Umbilical cord (tissue), 1 donor: ENCODE measurements at regions not wholly inside any gene's neighbourhood (a gene's known extent, or its start where the extent isn't known, plus 50 kb on each side); places are given as distances from the start of the nearest gene placed in this dataset.

ENCODE experiments used
- DNase-seq: peaks from one replicate; pipeline ENCODE4 v3.0.0-alpha.2; 2015; ENCODE audit warnings: low spot score

DNA sequence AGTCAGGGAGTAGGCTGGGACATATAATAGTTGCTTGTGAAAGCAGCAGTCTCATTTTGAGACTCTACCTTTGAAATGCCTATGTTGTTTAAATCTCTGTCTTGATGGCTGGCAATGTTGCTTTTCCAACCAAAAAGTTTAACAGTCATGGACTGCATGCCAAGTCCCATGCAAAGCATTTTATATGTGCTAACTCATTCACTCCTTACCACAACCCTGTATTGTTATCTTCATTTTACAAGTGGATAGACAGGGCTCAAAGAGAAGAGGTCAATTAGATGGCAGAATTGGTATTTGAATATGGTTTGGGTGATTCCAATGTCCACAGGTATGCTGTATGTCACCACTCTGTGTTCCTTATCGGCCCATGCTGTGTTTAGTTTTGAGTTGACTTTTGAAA lies 331.4 kb upstream of the USP24 start:
- DNase-seq = no peak

DNA sequence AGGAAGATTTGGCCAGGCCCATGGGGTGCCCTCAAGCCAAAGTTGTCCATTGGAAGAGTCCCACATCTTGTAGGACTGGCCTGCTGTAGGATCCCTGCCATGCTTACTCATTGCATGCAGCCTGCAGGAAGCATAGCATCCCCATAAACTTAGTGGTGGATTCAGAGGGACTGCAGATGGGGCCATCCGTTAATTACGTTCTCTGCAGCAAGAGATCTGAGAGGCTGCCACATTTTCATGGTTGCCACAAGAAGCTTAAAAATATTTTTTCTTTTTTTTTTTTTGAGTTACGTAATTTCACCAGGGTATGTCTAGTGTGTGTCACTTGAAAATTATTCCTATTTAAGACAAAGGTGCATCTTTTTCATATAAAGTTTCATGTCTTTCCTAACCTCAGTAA lies 329.7 kb upstream of the USP24 start:
- DNase-seq = no peak

DNA sequence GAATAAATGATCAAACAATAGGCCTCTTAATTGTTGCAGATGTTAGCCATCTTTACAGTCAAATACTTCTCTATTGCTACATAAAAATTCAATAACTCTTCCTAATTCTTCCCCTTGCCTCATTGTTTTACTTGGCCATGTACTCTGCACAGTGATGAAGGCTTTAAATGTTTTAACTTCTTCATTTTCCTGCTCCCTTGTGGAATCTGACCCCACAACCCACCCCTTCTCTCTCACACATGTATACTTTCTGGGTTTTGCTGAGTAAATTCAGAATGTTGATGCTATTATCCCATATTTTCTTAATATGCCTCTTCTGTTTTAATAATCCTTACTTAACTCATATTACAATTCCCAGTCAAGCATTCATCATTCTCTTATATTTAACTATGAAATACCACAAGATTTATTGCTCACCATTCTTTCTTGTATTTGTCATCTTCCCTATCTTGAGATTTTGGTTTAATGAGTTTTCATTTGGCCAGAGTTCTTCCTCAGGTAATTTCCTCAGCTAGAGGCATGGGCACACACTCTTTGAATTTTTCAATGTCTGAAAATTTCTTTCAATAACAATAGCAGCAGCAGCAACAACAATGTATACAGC lies 327.8 kb upstream of the USP24 start:
- no peak for DNase-seq

DNA sequence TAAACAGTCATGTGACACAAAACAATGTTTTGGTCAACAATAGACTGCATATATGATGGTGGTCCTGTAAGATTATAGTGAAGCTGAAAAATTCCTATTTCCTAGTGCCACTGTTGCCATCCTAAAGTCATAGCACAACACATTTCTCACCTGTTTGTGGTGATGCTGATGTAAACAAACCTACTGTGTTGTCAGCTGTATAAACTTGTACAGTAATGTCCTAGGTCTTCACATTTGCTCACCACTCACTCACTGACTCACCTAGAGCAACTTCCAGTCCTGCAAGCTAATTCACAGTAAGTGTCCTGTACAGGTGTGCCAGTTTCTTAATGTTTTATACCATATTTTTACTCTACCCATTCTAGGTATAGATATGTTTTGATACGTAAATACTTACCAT lies 326.1 kb upstream of the USP24 start:
- DNase-seq = no peak

DNA sequence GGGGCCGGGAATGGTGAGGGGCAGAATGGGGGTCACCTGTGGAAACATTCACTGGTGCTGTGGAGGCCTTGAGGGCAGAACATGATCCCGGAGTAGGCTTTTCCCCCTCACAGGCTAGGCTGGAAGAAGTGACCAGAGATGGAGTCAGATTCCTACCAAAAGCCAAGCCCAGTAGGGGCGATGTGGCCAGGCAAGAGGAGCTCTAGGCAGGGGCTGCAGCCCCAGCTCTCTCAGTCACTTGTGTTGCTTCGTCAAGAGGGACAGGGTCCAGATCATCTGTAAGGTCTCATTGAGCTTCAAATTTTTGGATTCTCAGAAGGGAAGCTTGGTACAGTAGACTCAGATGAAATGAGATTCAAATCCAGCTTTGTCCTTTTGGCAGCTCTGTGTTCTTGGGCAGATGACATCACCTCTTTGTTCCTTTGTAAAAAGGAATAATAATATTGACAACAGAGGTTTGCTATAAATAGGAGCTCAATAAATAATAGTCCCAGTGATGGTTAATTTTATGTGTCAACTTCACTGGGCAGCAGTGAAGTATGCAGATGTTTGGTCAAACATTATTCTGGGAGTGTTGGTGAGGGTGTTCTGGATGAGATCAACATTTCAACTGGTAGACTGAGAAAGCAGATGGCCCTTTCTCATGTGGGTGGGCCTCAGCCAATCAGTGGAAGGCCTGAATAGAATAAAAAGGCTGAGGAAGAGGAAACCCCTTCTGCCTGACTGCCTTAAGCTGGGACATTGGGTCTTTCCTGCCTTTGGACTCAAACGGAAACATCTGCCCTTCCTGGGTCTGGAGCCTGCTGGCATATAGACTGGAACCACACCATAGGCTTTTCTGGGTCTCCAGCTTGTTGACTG lies 324.7 kb upstream of the USP24 start:
- DNase-seq = no peak

DNA sequence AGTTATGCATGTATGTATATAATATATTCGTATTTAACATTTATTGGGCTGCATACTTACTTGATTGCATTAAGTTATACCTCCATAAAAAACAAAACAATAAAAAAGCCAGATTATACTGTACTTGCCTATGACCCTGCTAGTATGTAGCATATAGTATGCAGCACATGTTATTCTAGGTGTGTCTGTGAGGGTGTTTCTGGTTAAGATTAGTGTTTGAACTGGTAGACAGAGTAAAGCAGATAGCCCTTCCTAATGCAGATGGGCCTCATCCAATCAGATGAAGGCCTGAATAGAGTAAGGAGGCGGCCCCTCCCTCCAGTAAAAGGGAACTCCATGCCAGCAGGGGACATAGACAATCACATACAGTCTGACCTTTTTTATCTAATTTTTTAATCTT lies 323.3 kb upstream of the USP24 start:
- no peak for DNase-seq

DNA sequence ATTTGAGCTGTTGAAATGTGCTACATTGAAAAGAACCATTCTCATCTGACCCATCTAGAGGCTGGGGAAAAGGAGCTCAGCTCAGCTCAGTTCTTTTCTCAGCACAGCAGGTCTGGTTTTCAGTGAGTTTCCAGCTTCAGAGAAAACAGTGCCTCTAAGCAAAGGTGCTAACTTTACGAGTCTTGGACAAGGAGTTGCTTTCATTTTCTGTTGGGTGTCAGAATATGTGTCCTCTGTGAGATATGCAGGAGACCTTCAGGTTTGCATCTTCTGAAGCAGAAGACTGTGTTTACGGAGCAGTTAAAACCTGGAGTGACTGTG lies 321.3 kb upstream of the USP24 start:
- no peak for DNase-seq

DNA sequence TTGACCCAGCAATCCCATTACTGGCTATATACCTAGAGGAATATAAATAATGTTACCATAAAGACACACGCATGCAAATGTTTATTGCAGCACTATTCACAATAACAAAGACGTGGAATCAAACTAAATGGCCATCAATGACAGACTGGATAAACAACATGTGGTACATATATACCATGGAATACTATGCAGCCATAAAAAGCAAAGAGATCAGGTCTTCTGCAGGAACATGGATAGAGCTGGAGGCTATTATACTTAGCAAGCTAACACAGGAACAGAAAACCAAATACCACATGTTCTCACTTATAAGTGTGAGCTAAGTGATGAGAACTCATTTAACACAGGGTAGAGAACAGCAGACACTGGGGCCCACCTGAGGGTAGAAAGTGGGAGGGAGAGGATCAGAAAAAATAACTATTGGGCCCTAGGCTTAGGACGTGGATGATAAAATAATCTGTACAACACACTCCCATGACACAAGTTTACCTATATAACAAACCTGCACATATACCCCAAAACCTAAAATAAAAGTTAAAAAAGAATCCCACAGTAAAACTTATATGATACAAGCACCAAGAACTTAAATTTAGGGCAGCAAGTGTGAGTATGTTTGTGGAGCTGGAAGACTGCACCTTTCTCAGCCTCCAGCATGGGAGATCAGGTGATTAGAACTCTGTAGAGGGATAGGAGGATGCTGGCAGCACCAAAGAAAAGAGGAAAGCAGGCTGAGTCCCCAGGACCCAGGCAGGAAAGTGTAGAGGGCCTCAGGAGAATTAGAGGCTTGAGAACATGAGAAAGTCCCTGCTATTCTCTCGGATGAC lies 320.8 kb upstream of the USP24 start:
- no peak for DNase-seq

DNA sequence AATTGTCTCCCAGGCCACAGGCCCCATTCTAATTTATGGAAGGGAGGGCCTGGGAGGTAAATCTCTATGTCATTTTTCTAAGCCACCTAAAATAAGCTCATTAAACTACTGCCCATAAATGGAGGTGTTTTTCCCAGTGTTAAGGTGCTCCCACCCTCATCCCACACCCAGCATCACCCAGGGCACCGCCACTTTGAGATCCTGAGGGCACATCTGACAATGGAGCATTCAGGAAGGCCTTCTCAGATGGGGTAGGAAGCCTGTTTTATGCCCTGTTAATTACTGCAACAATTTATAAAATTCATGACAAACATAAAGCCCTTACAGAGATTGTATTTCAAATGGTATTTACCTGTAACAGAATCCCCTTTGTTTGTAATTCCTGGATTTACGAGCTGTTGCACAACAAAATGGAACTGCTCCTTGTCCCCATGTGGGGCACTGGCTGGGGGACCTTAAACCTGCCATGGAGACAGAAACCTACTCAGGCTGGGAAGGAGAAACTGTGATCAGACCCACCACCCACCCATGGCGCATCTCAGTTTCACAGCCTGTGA lies 319.5 kb upstream of the USP24 start:
- no peak for DNase-seq

DNA sequence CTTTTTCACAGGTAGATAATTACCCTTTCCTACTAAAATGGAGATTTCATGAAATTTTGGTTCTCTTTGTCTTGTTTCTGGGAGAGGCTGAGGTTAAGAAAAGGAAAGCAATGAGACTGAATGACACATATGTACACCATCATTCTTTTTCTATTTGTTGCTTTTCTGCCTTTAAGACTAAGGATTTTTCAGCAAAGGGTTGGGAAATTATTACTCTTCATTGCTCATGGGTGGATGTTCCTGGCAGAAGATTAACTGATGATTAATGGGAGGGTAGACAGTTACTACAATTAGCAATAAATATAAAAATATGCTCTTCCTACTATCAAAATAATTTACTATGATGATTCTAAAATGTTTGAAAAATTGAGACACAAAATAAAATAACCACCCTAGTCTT lies 316.5 kb upstream of the USP24 start:
- no peak for DNase-seq

DNA sequence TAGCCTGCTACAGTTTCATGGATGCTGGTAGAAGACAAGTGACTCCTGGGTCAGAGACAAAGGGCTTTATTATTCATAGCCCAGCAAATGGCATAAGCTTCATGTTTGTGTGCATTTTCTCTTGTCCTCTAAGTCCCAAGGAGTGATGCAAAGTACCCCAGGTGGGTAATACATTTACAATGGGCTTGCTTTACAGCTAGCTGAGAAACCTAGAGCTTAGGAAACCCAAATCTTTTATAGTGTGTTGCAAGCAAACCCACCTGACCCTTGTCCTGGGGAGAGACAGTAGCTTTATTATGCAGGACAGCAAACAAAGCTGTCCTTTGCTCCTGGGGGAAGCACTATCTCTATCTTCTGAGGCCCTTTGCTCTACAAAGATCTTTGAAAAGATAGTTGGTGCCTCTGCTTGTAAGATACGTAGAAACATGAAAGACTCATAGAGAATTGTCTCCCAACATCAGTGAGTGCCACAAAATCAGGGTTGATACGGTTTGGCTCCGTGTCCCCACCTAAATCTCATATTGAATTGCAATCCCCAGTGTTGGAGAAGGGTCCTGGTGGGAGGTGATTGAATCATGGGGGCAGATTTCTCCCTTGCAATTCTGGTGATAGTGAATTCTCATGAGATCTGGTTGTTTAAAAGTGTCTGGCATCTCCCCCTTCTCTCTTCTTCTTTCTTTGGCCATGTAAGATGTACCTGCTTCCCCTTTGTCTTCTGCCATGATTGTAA lies 315.8 kb upstream of the USP24 start:
- no peak for DNase-seq

DNA sequence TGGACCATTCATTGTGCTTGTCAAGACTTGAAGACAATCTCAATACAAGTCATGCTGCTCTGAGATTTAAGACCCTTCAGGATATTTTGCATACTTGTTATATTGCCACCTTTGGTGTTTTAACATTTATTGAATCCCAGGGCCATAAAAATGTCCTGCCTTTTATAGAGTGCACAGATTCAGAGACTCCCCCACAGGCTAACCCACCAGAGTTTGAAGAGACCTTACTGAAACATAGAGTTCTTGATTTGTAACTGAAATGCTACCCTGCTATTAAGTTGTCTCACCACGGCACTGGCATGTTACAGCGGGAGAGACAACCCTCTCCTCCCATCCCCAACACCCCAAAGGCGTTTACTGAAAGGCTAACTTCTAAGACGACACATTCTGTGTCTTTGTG lies 313.9 kb upstream of the USP24 start:
- no peak for DNase-seq

DNA sequence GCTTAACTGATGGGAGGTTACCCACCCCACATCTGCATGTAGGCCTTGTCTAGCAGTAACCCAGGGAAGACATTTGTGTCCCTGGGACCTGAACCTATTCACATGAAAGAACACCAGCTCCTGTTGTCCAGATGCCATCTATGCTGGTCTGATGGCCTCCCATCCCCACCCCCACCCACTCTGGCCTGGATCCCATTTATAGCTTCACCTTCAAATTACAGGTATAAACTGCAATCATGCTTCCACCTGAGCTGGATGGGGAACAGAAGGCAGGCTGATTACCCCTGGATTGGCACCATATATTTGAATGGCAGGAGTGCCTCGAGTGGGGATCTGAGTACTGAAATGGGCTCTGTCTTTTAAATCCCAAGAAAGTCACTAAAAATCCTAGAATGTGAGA lies 312.7 kb upstream of the USP24 start:
- no peak for DNase-seq

DNA sequence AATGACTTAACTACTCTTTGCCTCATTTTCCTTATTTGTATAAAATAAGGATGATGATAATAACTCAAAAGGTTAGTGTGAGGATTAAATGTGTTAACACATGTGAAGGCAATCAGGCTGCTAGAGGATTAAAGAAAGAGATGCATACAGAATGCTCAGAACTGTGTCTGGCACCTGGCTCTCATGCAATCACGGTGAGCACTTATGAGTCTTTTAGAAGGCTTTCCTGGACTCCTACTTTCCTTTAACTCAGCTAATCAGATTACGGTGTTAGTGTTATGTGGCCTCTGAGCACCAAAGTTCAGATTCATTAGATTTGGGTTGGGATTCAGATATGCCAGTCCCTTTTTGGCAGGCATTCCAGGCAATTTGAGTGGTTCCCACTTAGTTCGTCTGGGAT lies 311.6 kb upstream of the USP24 start:
- no peak for DNase-seq

DNA sequence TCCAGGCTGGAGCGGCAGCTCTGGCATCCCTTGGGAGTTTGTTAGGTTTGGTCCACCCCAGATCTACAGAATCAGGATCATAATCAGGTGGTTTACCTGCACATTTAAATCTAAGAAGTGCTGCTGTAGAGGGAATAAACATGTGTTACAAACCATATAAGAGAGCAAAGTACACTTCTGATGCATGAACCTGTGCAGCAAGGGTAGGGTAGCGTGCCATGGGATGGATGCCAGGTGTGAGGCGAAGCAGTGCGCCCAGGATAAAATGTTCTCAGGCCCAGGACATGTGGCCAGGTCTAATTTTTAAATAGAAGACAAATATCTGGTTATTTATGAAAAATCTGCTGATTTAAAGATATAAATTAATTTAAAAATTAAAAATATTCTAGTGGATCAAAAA lies 308.8 kb upstream of the USP24 start:
- no peak for DNase-seq

DNA sequence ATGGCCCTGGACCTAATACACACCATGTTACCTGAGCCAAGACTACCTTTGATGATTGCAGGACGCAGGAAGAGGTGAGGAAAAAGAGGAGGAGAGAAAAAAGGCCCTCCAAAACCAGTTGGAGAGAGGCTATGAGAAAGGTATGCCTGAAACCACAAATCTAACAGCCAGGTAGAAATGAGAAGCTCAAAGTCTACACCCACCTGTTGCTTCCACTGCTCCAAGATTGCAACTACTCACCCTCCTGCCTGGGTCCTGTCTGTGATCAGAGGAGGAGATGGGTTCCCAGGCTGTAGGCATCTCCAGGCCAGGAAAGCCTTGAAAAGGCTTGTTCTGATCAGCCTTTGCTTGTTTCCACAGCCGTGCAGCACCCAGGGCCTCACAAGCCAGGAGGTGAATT lies 307.8 kb upstream of the USP24 start:
- DNase-seq = no peak

DNA sequence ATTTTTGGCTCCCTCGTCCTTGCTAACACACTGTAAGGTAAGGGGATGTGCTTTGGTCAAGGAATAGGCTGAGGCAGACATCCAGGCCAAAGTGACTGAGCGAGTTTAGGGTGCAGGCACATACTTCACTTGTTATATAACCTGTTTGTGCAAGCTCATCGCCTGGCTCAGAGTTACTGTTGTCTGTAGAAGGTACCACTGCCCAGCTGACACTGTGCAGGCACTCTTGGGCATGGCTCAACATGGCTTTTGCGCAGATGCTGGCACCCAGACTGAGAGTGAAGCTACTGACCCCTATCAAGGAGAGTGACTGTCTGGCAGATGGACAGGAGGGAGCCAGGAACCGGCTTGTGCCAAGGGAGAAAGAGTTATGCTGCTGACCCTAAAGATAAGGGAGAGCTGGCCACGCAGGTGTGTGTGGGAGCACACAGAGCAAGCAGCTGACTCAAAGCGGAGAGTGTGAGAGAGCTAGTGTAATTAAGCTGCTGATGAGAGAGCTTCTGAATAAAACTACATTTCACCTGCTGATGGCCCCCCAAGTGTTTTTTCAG lies 307.3 kb upstream of the USP24 start:
- no peak for DNase-seq

DNA sequence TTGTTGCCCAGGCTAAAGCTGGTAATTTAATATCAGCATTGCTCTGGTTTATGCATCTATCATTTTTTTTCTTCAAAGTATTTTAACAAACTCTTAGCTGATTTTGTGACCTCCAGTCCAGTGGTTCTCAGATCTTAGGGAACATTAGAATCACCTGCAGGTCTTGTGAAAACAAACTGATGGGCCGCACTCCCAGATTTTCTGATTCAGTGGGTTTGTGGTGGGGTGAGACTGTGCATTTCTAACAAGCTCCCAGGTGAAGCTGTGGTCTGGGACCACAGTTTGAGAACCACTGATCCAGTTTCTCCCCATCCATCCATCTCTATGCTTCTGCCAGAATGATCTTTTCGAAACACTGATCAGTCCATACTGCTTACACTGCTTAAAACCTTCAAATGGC lies 305.7 kb upstream of the USP24 start:
- no peak for DNase-seq

DNA sequence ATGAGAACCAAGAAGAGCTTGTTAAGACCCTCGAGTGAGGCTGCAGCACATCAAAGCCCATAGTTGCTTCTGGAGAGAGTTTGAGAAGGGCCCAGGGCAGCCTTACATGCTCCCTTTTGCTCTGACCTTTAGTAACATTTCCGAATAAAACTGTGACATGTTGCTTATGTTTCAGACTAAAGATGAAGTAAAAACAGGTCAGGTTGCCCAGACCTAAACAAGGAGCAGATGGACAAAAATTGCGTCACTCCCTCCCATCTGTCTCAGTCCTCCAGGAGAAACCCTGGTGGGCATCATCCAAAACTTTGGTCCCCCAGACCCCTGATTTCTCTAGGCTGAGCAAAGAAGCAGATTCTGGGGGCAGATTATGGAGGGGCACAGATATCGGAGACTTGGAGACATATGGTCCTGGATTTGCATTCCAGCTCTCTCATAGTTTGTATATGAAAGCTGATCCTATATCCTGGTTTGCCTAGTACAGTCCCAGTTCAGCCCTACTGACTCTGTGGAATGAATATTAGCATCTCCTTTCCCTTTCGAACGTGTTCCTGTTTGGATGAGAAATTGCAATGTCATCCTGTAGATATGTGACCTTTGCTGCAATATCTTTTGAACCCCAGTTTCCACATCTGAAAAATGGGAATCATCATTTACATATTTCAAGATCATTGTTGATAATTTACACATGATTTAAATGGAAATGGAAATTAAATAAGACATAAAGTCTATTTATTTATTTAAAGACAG lies 304.9 kb upstream of the USP24 start:
- DNase-seq = no peak

DNA sequence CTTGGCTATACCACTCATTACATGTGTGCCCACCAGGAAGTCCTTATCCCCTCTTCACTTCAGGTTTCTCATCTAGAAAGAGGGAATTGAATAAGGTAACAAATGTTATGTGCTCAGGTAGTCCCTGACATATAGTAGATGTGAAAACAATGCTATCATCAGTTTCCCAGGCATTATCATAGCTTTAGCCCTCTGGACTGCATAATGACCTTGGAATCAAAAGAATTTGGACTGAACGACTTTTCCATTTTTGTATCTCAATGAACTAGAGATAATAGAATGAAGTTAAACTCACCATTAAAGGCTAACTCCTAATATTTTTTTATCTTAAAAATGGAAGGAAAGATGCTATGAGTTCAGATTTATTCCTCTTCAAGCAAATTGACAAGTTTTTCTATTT lies 304.1 kb upstream of the USP24 start:
- no peak for DNase-seq

DNA sequence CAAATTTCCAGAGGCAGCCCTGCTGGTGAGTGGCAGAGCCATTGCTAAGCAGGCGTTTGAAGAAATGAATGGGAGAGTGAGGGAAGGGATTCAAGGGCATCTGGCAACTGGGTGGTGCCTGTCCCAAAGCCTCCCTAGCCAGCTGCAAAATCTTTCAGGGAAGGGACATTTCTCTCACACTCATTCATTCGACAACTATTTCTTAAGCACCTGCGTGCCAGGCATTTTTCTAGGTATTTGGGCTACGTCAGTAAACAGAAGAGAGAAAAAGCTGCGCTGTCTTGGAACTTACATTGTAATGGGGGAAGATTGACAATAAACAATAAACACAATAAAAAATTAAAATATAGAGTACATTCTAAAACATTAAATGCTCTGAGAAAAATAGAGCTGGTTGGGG lies 301.9 kb upstream of the USP24 start:
- no peak for DNase-seq
